ENCODE measurements at regions not wholly inside any gene's neighbourhood (a gene's known extent, or its start where the extent isn't known, plus 50 kb on each side); places are given as distances from the start of the nearest gene placed in this dataset.

DNA sequence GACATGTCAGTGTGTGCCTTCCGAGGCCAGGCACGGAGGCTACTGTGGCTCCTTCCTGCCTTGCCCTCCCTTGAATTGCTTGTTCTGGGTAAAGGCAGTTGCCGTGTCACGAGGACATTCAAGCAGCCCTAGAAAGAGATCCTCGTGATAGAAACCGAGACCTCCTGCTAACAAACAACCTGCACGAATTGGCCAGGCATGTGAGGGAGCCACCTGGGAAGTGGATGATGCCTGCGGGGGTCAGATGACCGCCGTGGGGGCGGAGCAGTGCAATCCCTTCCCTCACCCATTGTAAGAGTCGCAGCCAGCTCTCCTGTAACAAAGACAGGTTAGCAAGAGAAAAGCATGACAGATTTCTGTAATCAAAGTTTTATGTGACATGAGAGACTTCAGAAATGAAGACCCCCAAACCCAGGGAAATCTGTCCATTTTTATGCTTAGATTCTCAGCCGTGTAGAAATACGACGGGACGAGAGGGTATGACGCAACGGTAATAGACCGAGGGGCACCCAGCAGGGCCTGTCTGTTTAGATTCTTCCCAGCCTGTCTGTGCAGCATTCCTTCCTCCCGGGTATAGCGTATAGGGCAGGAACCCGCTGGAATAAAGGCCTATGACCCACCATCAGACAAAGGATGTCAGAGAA is 241.7 kb downstream of the GATA3 start:
- TF ChIP-seq MXI1 (IDR thresholded peaks at IDR 0.05; ENCODE audit: borderline replicate concordance, low read depth, low read length) = no peak
- TF ChIP-seq, protein P1, sequence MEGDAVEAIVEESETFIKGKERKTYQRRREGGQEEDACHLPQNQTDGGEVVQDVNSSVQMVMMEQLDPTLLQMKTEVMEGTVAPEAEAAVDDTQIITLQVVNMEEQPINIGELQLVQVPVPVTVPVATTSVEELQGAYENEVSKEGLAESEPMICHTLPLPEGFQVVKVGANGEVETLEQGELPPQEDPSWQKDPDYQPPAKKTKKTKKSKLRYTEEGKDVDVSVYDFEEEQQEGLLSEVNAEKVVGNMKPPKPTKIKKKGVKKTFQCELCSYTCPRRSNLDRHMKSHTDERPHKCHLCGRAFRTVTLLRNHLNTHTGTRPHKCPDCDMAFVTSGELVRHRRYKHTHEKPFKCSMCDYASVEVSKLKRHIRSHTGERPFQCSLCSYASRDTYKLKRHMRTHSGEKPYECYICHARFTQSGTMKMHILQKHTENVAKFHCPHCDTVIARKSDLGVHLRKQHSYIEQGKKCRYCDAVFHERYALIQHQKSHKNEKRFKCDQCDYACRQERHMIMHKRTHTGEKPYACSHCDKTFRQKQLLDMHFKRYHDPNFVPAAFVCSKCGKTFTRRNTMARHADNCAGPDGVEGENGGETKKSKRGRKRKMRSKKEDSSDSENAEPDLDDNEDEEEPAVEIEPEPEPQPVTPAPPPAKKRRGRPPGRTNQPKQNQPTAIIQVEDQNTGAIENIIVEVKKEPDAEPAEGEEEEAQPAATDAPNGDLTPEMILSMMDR (conservative IDR thresholded peaks at IDR 0.05; ENCODE audit: low read depth, low read length) = no peak
- TF ChIP-seq, protein P2, sequence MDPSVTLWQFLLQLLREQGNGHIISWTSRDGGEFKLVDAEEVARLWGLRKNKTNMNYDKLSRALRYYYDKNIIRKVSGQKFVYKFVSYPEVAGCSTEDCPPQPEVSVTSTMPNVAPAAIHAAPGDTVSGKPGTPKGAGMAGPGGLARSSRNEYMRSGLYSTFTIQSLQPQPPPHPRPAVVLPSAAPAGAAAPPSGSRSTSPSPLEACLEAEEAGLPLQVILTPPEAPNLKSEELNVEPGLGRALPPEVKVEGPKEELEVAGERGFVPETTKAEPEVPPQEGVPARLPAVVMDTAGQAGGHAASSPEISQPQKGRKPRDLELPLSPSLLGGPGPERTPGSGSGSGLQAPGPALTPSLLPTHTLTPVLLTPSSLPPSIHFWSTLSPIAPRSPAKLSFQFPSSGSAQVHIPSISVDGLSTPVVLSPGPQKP (IDR thresholded peaks at IDR 0.05; ENCODE audit: borderline replicate concordance, low read depth, low read length) = no peak

Measured in IMR-90 (cell line).